GM12878 (cell line): ENCODE measurements at regions not wholly inside any gene's neighbourhood (a gene's known extent, or its start where the extent isn't known, plus 50 kb on each side); places are given as distances from the start of the nearest gene placed in this dataset.
A peak's percentile ranks its signal among the peaks of the same experiment; 100 is the strongest.

Experiments
- BCL11A ChIP-seq: IDR thresholded peaks from 2 replicates; pipeline ENCODE4 v1.6.1; 2011; ENCODE audit warnings: low read depth, low read length
- CBX5 ChIP-seq: sonication (generic); IDR thresholded peaks from 2 replicates; pipeline ENCODE4 v1.6.1; 2016; ENCODE audit warnings: low read depth, moderate library complexity, mild to moderate bottlenecking, inconsistent platforms
- CTCF ChIP-seq, 3 experiments: IDR thresholded peaks in 2 of 3; conservative IDR thresholded peaks in 1 of 3; 2 replicates each; pipeline ENCODE4 v1.5.1; 2011; ENCODE audit warnings: low read depth in 3 of 3, low read length in 3 of 3, mild to moderate bottlenecking in 3 of 3, control low read depth in 2 of 3, moderate library complexity in 2 of 3, inconsistent platforms in 1 of 3, mixed read lengths in 1 of 3; ENCODE audit not compliant: control insufficient read depth in 2 of 3, insufficient read depth in 1 of 3; ENCODE audit errors: extremely low read depth in 1 of 3
- DPF2 ChIP-seq: fragments of 450-650 bp; IDR thresholded peaks from 2 replicates; pipeline ENCODE4 v1.6.1; 2017; ENCODE audit warnings: mild to moderate bottlenecking
- FOS ChIP-seq: IDR thresholded peaks from 3 replicates; pipeline ENCODE4 v1.6.1; 2011; ENCODE audit warnings: borderline replicate concordance; ENCODE audit not compliant: insufficient read length; ENCODE audit errors: extremely low read depth
- GABPA ChIP-seq: IDR thresholded peaks from 2 replicates; pipeline ENCODE4 v1.6.1; 2014; ENCODE audit warnings: antibody characterized with exemption, low read depth, mild to moderate bottlenecking, inconsistent platforms
- KDM1A ChIP-seq: fragments of 200-600 bp; sonication (generic); IDR thresholded peaks from 2 replicates; pipeline ENCODE4 v1.6.1; 2016; ENCODE audit warnings: borderline replicate concordance
- MAX ChIP-seq: IDR thresholded peaks from 2 replicates; pipeline ENCODE4 v1.6.1; 2012; ENCODE audit warnings: low read depth, low read length, improper control_type of control experiment
- MLLT1 ChIP-seq: fragments of 450-650 bp; IDR thresholded peaks from 2 replicates; pipeline ENCODE4 v1.6.1; 2016; ENCODE audit warnings: mild to moderate bottlenecking
- MTA3 ChIP-seq: IDR thresholded peaks from 2 replicates; pipeline ENCODE4 v1.6.1; 2012; ENCODE audit warnings: low read length, inconsistent platforms, borderline replicate concordance
- MXI1 ChIP-seq: fragments of 150-350 bp; IDR thresholded peaks from 2 replicates; pipeline ENCODE4 v1.6.1; 2011; ENCODE audit warnings: low read depth, mild to moderate bottlenecking, inconsistent platforms, low read length, improper control_type of control experiment
- NFIC ChIP-seq: IDR thresholded peaks from 2 replicates; pipeline ENCODE4 v1.6.1; 2012; ENCODE audit warnings: low read depth, mild to moderate bottlenecking, inconsistent platforms, low read length, moderate library complexity
- PML ChIP-seq: IDR thresholded peaks from 2 replicates; pipeline ENCODE4 v1.6.1; 2012; ENCODE audit warnings: low read length, inconsistent platforms
- POLR2AphosphoS2 ChIP-seq: IDR thresholded peaks from 2 replicates; pipeline ENCODE4 v1.6.1; 2011; ENCODE audit warnings: low read depth, mild to moderate bottlenecking, low read length, improper control_type of control experiment, moderate library complexity
- POLR2AphosphoS5 ChIP-seq: IDR thresholded peaks from 2 replicates; pipeline ENCODE4 v1.6.1; 2011; ENCODE audit warnings: mild to moderate bottlenecking, low read length, inconsistent platforms
- RB1 ChIP-seq: fragments of 450-650 bp; formaldehyde crosslinking; IDR thresholded peaks from 2 replicates; pipeline ENCODE4 v1.6.1; 2017; ENCODE audit warnings: mild to moderate bottlenecking, borderline replicate concordance
- SMAD1 ChIP-seq: fragments of 450-650 bp; IDR thresholded peaks from 2 replicates; pipeline ENCODE4 v1.6.1; 2018; ENCODE audit warnings: mild to moderate bottlenecking, low read depth; ENCODE audit not compliant: partially characterized antibody
- SP1 ChIP-seq: IDR thresholded peaks from one replicate; pipeline ENCODE4 v1.6.1; 2011; ENCODE audit warnings: low read depth, low read length
- STAT1 ChIP-seq: fragments of 450-650 bp; conservative IDR thresholded peaks from 2 replicates; pipeline ENCODE4 v1.6.1; 2014; ENCODE audit warnings: antibody characterized with exemption, mild to moderate bottlenecking
- SUZ12 ChIP-seq: fragments of 200-600 bp; sonication (generic); IDR thresholded peaks from one replicate; pipeline ENCODE4 v1.6.1; 2018; ENCODE audit warnings: antibody characterized with exemption, mild to moderate bottlenecking; ENCODE audit not compliant: unreplicated experiment
- YY1 ChIP-seq: IDR thresholded peaks from 2 replicates; pipeline ENCODE4 v1.6.1; 2011; ENCODE audit warnings: low read depth, mild to moderate bottlenecking, low read length
- ZBED1 ChIP-seq: IDR thresholded peaks from 2 replicates; pipeline ENCODE4 v1.6.1; 2016; ENCODE audit warnings: borderline replicate concordance
- ZNF687 ChIP-seq: fragments of 450-650 bp; IDR thresholded peaks from 2 replicates; pipeline ENCODE4 v1.6.1; 2017; ENCODE audit warnings: mild to moderate bottlenecking, moderate library complexity
- ZSCAN29 ChIP-seq: fragments of 450-650 bp; IDR thresholded peaks from 2 replicates; pipeline ENCODE4 v1.6.1; 2017; ENCODE audit warnings: mild to moderate bottlenecking, moderate library complexity

- TF ChIP-seq SUZ12: no peak
- peak; percentile 33; the same call in 1 of the 2 replicates for TF ChIP-seq ZNF687
- TF ChIP-seq FOS: no peak
- no peak for TF ChIP-seq ZSCAN29
- TF ChIP-seq POLR2AphosphoS5: 0 out of 2 replicates have a peak, but pooled peaks have one; percentile 32
- TF ChIP-seq CBX5: peak; percentile 47; the same call in 1 of the 2 replicates
- peak; percentile 49 for TF ChIP-seq SP1
- TF ChIP-seq MAX: no peak
- TF ChIP-seq ZBED1: no peak
- TF ChIP-seq SMAD1: no peak
- TF ChIP-seq MLLT1: 0 out of 2 replicates have a peak, but pooled peaks have one; percentile 45
- no peak for TF ChIP-seq POLR2AphosphoS2
- no peak for TF ChIP-seq YY1
- TF ChIP-seq KDM1A: no peak
- TF ChIP-seq GABPA: no peak
- peak; percentile 65; the same call in 1 of the 2 replicates for TF ChIP-seq MXI1
- TF ChIP-seq NFIC: peak; percentile 96
- peak; percentile 88 for TF ChIP-seq BCL11A
- no peak for TF ChIP-seq RB1
- no peak for TF ChIP-seq CTCF (IDR thresholded peaks at IDR 0.05 in 2 of 3, conservative IDR thresholded peaks at IDR 0.05 in 1 of 3; ENCODE audit: control insufficient read depth in 2 of 3, extremely low read depth in 1 of 3, insufficient read depth in 1 of 3, low read depth in 3 of 3, low read length in 3 of 3)
- TF ChIP-seq PML: peak; percentile 44; the same call in 1 of the 2 replicates
- TF ChIP-seq DPF2: peak; percentile 60; the same call in 1 of the 2 replicates
- no peak for TF ChIP-seq STAT1
- TF ChIP-seq MTA3: no peak; the same call in 1 of the 2 replicates
Observed at GRCh38 chr17:72034000-72034399, 86.8 kb upstream of the SOX9 start (continued).
